Skin epidermis (tissue), 12 donors: ENCODE measurements at regions not wholly inside any gene's neighbourhood (a gene's known extent, or its start where the extent isn't known, plus 50 kb on each side); places are given as distances from the start of the nearest gene placed in this dataset.

Experiments
- H3K27ac ChIP-seq, 21 experiments: fragments of 200-600 bp; sonication (generic) in 11 of 21; one replicate each; pipeline ENCODE4 v1.5.0; 2020; ENCODE audit warnings: mild to moderate bottlenecking in 3 of 21, inconsistent platforms in 2 of 21, moderate library complexity in 2 of 21
- H3K4me3 ChIP-seq, 7 experiments: fragments of 200-600 bp; sonication (generic) in 2 of 7; one replicate each; pipeline ENCODE4 v1.5.0; 2020; ENCODE audit warnings: inconsistent platforms in 2 of 7, mild to moderate bottlenecking in 2 of 7, moderate library complexity in 1 of 7

- H3K27ac ChIP-seq = no peak overlapping the region
- no peak overlapping the region for H3K4me3 ChIP-seq
These were observed 54.7 kb downstream of the GLUD2 start for GRCh38 chrX:121102101-121102500.

- H3K27ac ChIP-seq = no peak overlapping the region
- H3K4me3 ChIP-seq = no peak overlapping the region
These were observed 56.0 kb downstream of the GLUD2 start for GRCh38 chrX:121103381-121103780.

DNA sequence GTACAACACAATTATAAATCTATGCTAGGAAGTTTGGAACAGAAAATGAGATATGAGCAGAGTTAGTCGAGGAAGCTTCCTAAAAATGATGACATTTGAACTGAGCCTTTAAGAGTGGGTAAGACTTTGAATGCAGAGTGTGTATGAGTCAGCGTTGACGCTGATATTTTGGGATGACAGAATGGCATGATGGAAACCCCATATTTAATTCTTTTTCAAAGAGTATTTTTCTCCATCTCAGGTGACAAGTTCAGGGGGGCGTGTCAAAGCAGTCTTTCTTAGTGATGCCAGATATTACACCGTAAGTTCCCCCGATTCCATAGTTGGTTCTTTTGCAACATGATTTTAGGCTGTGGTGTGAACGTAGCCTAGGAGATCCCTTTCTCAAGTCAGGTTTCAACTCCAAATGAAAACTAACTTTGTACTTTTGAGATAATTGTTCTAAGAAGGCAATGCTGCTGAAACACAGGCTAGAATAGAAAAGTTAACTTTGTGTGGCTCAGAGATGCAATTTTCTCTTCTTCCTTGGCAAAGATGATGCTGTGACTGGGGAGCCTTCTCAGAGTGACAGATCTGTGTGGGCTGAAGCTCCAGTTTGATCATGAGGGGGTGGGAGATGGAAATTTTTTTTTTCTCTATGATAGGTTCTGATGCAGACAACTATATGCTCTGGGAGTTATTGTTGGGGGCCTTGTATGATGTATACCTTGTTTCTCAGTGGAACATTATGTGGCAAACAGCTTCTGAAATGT lies 59.2 kb downstream of the GLUD2 start:
- no peak overlapping the region for H3K27ac ChIP-seq
- H3K4me3 ChIP-seq = no peak overlapping the region

DNA sequence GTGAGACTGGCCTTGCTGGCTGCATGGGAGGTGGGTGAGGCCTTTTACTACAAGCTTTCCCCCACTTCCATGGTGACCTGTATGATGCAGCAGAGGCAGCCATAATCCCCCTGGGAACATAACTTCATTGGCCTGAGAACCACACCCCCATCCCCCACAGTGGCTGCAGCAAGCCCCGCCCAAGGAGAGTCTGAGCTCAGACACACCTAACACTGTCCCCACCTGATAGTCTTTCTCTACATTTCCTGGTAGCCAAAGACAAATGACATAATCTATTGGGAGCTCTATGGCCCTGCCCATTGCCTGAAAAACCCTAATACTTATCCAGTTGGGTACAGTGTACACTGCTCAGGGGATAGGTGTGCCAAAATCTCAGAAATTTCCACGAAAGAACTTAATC lies 62.6 kb downstream of the GLUD2 start:
- Histone ChIP-seq H3K27ac (no peak overlapping the region), H3K4me3 (no peak overlapping the region)

DNA sequence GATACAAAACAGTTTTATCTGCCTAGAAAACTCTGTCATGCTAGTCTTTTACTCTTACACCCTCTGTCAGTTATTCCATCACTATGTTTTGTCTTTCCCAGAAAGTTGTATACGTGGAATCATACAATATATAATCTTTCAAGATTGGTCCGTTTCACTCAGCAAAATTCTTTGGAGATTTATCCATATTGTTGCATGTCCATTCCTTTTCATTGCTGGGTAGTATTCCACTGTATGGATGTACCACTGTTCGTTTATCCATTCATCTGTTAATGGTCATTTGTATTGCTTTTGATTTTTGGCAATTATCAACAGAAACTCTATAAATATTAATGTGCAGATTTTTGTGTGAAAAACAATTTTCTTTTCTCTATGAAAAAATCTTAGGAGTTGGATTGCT lies 63.1 kb downstream of the GLUD2 start:
- no peak overlapping the region for H3K27ac ChIP-seq
- H3K4me3 ChIP-seq = no peak overlapping the region

DNA sequence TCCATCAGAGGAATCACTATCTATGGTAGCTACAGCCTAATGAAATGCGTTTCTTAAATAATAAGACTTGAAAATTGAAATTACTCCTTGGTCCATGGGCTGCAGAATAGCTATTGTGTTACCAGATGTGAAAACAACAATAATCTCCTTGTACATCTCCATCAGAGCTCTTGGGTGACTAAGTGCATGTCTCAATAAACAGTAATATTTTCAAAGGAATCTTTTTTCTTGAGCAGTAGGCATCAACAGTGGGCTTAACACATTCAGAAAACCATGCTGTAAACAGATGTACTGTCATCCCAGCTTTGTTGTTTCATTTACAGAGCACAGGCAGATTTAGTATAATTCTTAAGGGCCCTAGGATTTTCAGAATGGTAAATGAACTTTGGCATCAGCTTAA lies 67.3 kb downstream of the GLUD2 start:
- H3K4me3 ChIP-seq = no peak overlapping the region
- no peak overlapping the region for H3K27ac ChIP-seq

GRCh38 chrX:121120690-121121605 lies 73.5 kb downstream of the GLUD2 start:
- H3K27ac ChIP-seq = no peak overlapping the region
- no peak overlapping the region for H3K4me3 ChIP-seq

DNA sequence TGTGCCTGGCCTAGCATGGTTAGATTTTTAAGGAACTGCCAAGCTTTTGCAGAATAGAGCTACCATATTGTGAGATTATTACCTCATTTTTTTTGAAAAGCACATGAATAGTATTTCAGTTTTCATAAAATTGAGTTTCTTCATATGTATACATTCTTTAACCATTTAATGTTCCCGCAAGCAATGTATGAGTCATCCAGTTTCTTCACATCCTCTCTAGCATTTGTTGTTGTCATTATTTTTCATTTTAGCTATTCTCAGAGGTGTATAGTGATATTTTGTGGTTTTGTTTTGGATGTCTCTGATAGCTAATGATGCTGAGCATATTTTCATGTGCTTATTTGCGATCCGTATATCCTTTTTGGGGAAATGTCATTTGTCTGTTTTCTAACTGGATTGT lies 74.9 kb downstream of the GLUD2 start:
- Histone ChIP-seq H3K27ac (no peak overlapping the region), H3K4me3 (no peak overlapping the region)

- Histone ChIP-seq H3K27ac (no peak overlapping the region), H3K4me3 (no peak overlapping the region)
These were observed 81.8 kb downstream of the GLUD2 start for GRCh38 chrX:121128925-121129877.

GRCh38 chrX:121132675-121133074 lies 85.3 kb downstream of the GLUD2 start:
- Histone ChIP-seq H3K27ac (no peak overlapping the region), H3K4me3 (no peak overlapping the region)

DNA sequence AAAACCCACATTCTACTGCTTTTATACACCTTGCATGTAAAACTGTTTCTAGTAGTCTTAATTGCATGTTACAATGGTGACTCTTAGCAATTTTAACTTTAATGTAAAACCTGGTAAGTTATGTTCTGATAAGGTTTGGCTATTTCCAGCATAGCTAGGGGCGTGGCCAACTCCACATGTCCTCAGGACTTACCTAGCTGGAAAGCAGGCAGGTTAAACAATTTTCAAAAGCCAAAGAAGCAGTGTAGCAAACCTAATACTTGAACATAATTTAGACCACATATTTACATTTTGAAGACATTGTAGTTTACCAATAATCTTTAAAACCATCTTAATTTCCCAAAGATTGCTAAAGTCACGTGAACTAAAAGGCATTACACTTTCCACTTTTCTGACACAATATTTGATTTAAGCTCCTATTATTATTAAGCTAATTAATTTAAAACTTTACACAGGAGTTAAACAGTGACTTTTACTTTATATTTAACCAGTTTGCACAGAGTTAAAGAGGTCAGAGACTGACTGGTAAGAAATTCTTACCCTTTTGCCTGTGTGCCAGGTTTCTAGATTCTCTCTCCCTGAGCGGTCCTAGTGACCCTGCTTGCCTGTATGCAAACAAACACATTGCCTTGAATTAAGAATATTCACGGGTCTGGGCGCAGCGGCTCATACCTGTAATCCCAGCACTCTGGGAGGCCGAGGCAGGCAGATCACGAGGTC lies 88.2 kb downstream of the GLUD2 start:
- Histone ChIP-seq H3K4me3 (no peak overlapping the region), H3K27ac (no peak overlapping the region)

DNA sequence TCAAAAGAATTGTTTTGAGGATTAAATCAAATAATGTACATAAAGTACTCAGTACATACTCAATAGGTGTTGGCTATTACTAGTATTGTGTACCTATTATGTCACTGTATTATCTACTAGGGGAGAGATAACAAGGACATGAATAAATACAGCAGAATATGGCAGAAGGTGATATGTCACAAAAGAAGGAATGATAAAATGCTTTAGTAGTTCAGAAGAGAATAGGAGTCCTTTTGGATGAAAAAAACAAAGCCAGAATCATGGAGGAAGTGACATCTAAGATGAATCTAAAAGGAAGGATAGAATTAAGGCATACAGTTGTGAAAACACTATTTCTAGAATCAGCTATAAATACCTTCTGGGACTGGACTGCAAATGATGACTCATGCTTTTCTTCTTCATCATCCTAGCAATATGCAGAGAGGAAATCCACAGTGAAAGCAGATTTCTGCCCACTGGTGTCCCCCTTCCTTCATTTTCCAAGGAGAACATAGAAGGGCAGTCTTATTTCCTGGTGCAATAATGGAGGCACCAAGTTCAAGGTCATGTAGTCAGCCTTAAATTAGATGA lies 98.7 kb downstream of the GLUD2 start:
- Histone ChIP-seq H3K4me3 (no peak overlapping the region), H3K27ac (no peak overlapping the region)

GRCh38 chrX:121150217-121150616 lies 102.8 kb downstream of the GLUD2 start:
- H3K4me3 ChIP-seq = no peak overlapping the region

DNA sequence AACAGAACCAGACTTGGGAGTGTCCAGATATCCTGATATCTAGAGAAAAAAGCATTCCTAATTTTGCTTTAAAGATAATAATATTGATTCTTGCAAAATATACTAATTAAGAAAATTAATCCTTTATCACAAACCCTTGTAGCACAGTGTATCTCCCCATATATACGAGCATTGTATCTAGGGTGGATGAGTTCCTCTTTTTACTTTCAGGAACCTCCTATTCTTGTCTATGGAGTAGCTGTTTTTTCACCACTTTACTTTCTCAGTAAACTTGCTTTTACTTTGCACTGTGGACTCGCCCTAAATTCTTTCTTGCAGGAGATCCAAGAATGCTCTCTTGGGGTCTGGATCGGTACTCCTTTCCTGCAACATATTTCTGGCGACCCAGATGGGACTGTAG lies 103.9 kb downstream of the GLUD2 start:
- H3K27ac ChIP-seq = no peak overlapping the region
- no peak overlapping the region for H3K4me3 ChIP-seq

More at GRCh38 chrX:121150217-121150616, 102.8 kb downstream of the GLUD2 start:
- no peak overlapping the region for H3K27ac ChIP-seq

DNA sequence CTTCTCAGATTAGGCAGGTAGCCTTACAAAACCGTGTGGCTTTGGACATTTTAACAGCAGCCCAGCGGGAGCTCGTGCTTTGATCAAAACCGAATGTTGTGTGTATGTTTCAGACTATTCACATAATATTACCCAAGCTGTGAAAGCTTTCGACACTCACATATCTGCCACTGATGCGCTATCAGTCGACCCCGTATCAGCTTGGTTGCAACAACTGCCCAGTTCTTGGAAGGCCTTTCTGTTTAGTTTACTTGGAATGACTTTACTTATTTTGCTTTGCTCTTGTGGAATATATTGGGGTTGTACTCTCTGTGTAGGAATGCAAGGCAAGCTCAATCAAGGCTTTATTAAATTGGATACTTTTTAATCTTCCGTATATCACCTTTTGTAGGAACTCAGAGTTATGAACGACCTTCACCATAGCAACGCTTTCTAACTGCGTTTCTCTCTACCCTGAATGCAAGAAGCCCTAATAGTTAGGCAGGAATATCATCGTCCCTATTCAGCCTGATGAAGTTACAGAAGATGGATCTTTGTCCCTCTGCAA lies 107.5 kb downstream of the GLUD2 start:
- no peak overlapping the region for H3K4me3 ChIP-seq
- H3K27ac ChIP-seq = no peak overlapping the region

DNA sequence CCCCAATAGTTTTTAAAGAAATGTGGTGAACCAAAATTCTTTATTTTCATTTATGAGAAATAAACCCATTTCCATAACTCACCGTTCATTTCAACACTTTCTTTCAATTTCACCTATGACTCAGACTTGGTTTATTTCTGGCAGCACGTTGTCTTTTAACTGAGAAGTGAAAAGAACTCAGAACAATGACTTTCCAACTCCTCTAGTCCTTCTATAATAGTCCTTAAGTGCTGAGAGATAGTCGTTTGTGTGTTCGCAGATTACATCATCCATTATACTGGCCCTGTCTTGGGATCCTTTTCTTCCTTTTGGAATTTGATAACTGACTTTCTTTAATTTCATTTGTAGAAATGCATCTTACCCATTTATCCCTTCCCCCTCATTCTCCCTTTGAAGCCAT lies 113.6 kb downstream of the GLUD2 start:
- Histone ChIP-seq H3K27ac (no peak overlapping the region), H3K4me3 (no peak overlapping the region)

DNA sequence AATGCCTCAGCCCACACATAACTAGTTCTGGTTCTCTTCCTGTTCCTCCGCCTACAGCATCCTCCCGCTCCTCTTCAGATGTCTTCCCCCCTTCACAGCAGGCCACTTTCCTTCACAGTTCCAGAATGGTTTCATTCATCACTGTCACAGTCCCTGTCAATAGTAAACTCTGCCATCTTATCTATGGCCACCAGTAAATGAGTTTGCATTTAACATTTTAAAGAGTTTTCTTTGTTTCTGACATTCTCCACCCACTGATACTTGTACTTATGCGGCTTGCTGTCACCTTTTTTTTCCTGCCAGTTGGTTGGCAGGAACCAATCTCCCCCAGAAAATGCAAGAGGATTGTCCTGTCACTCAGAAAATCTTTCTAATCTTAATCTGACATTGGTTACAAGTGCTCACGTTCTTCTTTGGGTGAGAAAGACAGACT lies 114.1 kb downstream of the GLUD2 start:
- Histone ChIP-seq H3K27ac (no peak overlapping the region), H3K4me3 (no peak overlapping the region)

GRCh38 chrX:121163443-121163842 lies 116.0 kb downstream of the GLUD2 start:
- Histone ChIP-seq H3K27ac (no peak overlapping the region), H3K4me3 (no peak overlapping the region)

DNA sequence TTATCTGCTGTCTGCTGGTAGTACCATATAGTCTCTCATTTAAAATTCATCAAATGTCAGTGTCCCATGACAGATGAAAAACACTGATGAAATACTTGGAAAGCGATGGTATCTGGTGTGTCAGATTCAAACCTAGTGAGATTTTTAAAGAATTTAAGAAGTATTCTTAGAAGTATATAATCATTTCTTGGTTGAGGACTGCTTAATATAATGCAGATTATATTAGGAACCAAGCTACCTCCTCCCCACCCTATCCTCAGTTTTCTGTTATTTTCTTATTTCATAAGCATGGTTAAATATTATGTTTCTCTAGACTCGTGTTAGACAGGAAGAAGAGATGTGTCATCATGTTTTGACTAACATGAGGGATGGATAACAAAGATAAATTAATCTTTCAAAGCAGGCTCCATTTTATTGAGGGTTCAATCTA lies 118.5 kb downstream of the GLUD2 start:
- Histone ChIP-seq H3K4me3 (no peak overlapping the region), H3K27ac (no peak overlapping the region)
